GM08714 (cell line): ENCODE measurements at regions not wholly inside any gene's neighbourhood (a gene's known extent, or its start where the extent isn't known, plus 50 kb on each side); places are given as distances from the start of the nearest gene placed in this dataset.

ENCODE experiments used
- H3K4me3 ChIP-seq: fragments of 200-500 bp; sonication (Bioruptor generic); 2 replicates; pipeline ENCODE4 v1.5.1; 2014; ENCODE audit warnings: mild to moderate bottlenecking, low read length, inconsistent platforms
- ZNF274 ChIP-seq: IDR thresholded peaks from 2 replicates; pipeline ENCODE4 v1.6.1; 2012; ENCODE audit warnings: mild to moderate bottlenecking, low read depth, low read length

DNA sequence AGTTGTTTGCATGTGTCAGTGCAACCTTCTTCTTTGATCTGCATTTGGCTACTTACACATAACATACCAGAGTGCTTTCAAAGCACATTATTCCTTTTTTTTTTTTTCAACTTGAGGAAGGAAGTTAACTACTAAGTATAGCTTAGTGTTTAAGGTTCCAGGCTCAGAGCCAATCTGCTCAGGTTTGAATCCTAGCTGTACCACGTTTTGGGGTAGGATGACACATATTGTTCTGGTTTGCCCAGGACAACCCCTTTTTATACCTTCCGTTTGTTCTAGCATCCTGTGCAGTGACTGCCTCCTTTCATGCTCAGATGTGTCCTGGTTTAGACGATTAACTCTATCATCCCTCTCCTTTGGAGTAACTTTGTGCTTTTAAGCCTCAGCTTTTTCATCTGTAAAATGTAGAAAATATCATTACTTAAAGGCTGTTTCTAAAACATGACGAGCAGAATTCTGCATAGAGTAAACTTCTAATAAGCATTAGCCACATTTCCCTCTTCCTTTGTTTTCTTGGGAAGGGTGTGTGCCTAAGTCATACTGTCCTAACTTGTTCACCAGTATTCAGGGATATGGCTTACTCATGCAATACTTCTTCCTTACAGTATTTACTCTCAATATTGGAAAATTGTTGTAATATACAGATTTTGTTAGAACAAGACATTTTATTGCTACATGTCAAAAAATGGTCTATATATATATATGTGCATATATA, 281.3 kb downstream of the C4orf33 start:
- no peak for TF ChIP-seq ZNF274

GRCh38 chr4:129378364-129378763, 282.4 kb downstream of the C4orf33 start:
- no peak for TF ChIP-seq ZNF274
- no peak overlapping the region for H3K4me3 ChIP-seq

More for the DNA sequence above, 281.3 kb downstream of the C4orf33 start:
- H3K4me3 ChIP-seq, result no peak overlapping the region

- no peak for TF ChIP-seq ZNF274
- no peak overlapping the region for H3K4me3 ChIP-seq
These were observed 283.5 kb downstream of the C4orf33 start for GRCh38 chr4:129379429-129379828.

DNA sequence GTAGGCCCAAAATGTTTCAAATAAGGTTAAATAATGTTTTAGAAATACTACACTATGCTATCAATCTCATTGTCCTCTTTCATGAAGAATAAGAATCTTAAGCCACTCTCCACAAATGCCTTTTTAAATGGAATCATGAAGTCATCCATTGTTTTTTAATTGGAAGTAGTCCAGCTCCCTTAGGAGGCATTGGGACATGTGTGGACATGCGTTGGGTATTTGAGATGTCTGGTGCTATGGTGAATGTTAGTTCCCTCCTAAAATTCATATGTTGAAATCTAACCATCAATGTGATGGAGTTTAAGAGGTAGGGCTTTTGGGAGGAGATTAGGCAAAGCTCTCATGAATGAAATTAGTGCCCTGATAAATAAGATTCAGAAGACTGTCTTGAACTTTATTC, 289.0 kb downstream of the C4orf33 start:
- TF ChIP-seq ZNF274, result no peak
- H3K4me3 ChIP-seq, result no peak overlapping the region

DNA sequence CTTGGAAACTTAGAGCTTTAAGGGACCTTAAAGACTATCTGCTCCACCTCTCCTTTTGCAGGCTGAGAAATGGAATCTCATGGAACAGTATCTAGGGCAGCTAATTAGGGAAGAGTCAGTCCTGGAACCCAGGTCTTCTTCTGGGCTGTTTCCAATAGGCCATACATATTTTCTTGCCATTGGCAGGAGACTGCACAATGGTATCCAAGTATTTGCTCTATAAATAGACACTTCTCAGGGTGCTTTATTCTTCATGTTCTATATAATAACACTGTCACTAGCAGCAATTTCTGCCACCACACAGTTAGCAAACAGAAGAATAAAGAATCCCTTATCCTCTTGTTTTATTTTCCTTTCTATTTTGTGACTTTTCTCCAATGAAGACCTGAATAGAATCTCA, 291.7 kb downstream of the C4orf33 start:
- no peak overlapping the region for H3K4me3 ChIP-seq
- TF ChIP-seq ZNF274, result no peak

GRCh38 chr4:129393976-129394375, 298.0 kb downstream of the C4orf33 start:
- TF ChIP-seq ZNF274, result no peak
- no peak overlapping the region for H3K4me3 ChIP-seq

- H3K4me3 ChIP-seq, result no peak overlapping the region
- TF ChIP-seq ZNF274, result no peak
These were observed 298.7 kb downstream of the C4orf33 start for GRCh38 chr4:129394635-129395034.

DNA sequence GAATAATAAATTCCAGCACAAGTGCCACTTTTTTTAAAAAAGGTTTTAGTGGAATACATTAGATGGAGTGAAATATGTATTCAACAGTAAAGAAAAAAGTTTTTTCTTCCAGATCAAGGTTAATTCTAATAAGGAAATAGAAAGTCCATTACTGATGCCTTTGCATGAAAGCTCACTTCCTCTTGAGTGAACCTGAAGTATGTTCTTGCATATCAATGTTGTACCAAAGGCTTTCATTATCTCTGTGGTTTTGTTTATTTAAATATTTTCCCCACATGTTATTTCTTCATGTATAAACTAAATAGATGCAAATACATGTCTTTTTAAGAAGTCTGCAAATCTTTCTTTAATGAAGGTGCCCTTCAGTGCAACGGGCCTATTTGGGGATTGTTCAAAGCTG, 307.9 kb downstream of the C4orf33 start:
- TF ChIP-seq ZNF274, result no peak
- no peak overlapping the region for H3K4me3 ChIP-seq

GRCh38 chr4:129410115-129410514, 314.2 kb downstream of the C4orf33 start:
- TF ChIP-seq ZNF274, result no peak

GRCh38 chr4:129415004-129415403, 319.1 kb downstream of the C4orf33 start:
- no peak for TF ChIP-seq ZNF274
- H3K4me3 ChIP-seq, result no peak overlapping the region

More at GRCh38 chr4:129410115-129410514, 314.2 kb downstream of the C4orf33 start:
- no peak overlapping the region for H3K4me3 ChIP-seq

DNA sequence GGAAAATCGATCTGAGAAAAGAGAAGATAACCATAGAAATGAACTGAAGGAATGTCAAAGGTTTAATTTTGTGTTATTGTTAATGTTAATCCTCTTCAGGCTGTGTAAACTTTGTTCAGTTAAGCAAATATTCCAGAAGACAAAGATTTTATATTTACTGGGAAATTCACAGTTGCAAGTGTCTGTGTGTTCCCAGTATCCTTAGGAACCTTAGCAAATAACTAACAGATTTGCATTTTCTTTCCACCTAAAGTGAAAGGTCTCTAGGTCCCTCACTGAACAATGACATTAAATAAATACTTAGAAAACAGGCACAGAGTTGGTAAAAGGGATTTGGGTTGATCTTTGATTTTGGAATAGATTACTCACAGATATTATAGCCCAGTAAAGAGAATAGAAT, 324.7 kb downstream of the C4orf33 start:
- H3K4me3 ChIP-seq, result no peak overlapping the region
- no peak for TF ChIP-seq ZNF274

DNA sequence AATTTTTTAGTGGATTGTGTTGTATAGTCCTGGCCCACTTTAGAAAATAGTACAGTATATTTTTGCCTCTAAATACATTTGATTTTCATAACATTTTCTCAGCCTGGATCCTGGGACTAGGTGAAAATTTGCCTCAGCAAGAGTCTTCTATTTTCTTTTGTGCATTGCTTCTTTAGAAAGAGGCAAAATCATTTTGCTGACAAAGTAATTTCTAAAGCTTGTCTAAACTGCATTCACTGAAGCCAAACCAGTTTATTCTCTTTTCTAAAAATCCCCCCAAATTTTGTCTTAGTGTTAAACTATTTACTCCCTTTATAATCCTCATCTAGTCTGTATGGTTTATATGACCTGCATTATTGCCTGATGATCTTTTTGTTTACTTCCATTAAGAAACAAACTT, 326.3 kb downstream of the C4orf33 start:
- no peak overlapping the region for H3K4me3 ChIP-seq
- TF ChIP-seq ZNF274, result no peak

DNA sequence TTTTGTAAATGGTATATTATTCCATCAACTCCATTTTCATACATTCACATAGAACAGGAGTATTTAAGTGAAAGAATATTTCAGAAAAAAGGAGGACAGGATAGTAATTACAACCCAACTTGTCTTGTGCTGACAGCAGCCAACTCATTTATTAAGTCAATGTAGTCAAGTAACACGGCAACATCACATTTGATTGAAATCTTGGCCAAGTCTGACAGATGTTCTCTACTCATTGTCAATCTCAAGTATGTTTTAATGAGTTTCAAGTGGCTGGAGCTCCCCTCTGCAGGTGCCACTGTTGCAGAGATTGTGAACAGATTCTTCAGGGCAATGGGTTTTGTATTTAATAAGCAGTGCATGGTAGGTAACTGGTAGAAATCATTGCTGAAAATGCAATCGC, 332.5 kb downstream of the C4orf33 start:
- no peak for TF ChIP-seq ZNF274
- H3K4me3 ChIP-seq, result no peak overlapping the region

DNA sequence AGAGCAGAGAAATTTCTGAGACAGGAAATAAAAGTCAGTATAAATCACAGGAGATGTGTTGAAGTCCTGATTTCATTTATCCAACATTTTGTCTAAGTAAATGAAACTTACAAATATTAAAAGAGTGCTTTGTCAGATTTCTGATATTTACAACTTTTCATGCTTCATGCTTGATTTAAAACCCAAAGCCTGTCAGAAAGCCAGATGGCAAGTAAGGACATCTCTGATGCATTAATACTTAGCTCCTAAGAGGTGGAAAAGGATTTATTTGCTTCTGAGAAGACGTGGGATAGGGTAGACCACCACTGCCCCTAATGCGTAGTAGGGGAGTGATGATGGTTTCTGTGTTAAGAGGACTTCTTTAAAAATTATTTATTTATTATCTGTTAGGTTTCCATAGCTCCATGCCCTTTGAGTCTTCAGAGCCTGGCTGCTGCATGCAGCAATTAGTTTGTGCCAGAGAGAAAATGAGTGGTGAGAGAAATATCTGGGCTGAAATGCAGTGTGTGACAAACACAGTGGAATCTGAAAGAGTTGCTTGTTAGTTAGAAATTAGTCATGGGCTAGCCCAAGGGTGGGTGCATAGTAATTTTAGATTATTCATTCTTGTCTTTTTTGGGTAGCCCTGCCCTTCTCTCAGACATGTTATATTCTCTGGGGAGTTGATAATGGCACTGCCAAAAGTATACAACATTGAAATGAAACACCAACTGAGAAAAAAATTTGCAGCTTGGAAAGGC, 333.8 kb downstream of the C4orf33 start:
- no peak for TF ChIP-seq ZNF274
- H3K4me3 ChIP-seq, result no peak overlapping the region

- no peak for TF ChIP-seq ZNF274
- no peak overlapping the region for H3K4me3 ChIP-seq
These were observed 341.4 kb downstream of the C4orf33 start for GRCh38 chr4:129437347-129437746.
